Endothelial cell of umbilical vein (primary cell): ENCODE measurements at regions not wholly inside any gene's neighbourhood (a gene's known extent, or its start where the extent isn't known, plus 50 kb on each side); places are given as distances from the start of the nearest gene placed in this dataset.

Experiments used
- BruUV-seq: library from RNA; stranded (reverse); fragments of 400-500 nt; replicated peaks from 2 replicates; lab custom pipeline; 2021; lab: Mats Ljungman, UMichigan
- CTCF ChIA-PET: fragments of 300-600, 350-600 bp; sonication (Branson Sonifier 250); formaldehyde crosslinking; loops from one replicate; lab custom pipeline; 2021; ENCODE audit warnings: antibody characterized with exemption, inconsistent platforms; lab: Charles Lee
- POLR2A ChIA-PET: fragments of 300-600, 350-600 bp; sonication (Branson Sonifier 250); formaldehyde crosslinking; loops from one replicate; lab custom pipeline; 2021; ENCODE audit warnings: antibody characterized with exemption, inconsistent platforms; lab: Charles Lee
- DNase-seq: peaks from one replicate; pipeline ENCODE4 v3.0.0-alpha.2; 2011; ENCODE audit warnings: low read depth, low spot score
- FAIRE-seq: peaks from 2 replicates; lab custom pipeline; 2011; peaks lifted over from hg19 to GRCh38; lab: Jason Lieb, UNC
- H2AFZ ChIP-seq: 2 replicates; pipeline ENCODE4 v1.6.0; 2012; ENCODE audit warnings: low read depth, low read length, control low read depth, inconsistent platforms
- H3K27ac ChIP-seq: 2 replicates; pipeline ENCODE4 v1.5.1; 2011; ENCODE audit warnings: low read depth, mild to moderate bottlenecking, control low read depth, low read length, moderate library complexity; ENCODE audit not compliant: insufficient read depth
- H3K27me3 ChIP-seq, 2 experiments: 2 replicates each; pipeline versions ENCODE4 v1.6.0 to v1.6.1; 2011; ENCODE audit warnings: low read length in 2 of 2, mixed read lengths in 1 of 2; ENCODE audit not compliant: control insufficient read depth in 2 of 2, insufficient read depth in 2 of 2
- H3K36me3 ChIP-seq, 2 experiments: 2 replicates in 1 of 2; 3 replicates in 1 of 2; pipeline ENCODE4 v1.5.1; 2011; ENCODE audit warnings: low read length in 2 of 2, mild to moderate bottlenecking in 1 of 2, moderate library complexity in 1 of 2; ENCODE audit not compliant: control insufficient read depth in 2 of 2, insufficient read depth in 2 of 2; ENCODE audit errors: extremely low read depth in 1 of 2
- H3K4me1 ChIP-seq: 3 replicates; pipeline ENCODE4 v1.5.1; 2011; ENCODE audit warnings: mild to moderate bottlenecking, low read length; ENCODE audit not compliant: control insufficient read depth, insufficient read depth; ENCODE audit errors: extremely low read depth
- H3K4me2 ChIP-seq: 2 replicates; pipeline ENCODE4 v1.6.1; 2011; ENCODE audit warnings: low read length, control low read depth, mixed read lengths; ENCODE audit not compliant: insufficient read depth
- H3K4me3 ChIP-seq, 3 experiments: fragments of 200-600 bp in 1 of 3; sonication (generic), shearing (Covaris generic) in 1 of 3; replicated peaks in 1 of 3; 2 replicates each; pipeline ENCODE4 v1.5.1; 2011 to 2016; ENCODE audit warnings: control low read depth in 3 of 3, low read length in 3 of 3, mild to moderate bottlenecking in 2 of 3, inconsistent platforms in 1 of 3, low read depth in 1 of 3, moderate library complexity in 1 of 3; ENCODE audit not compliant: insufficient read depth in 1 of 3
- H3K79me2 ChIP-seq: 2 replicates; pipeline ENCODE4 v1.6.0; 2012; ENCODE audit warnings: low read length, inconsistent platforms; ENCODE audit not compliant: control insufficient read depth, insufficient read depth
- H3K9ac ChIP-seq: replicated peaks from 2 replicates; pipeline ENCODE3; 2011; ENCODE audit warnings: low read length, control low read depth; ENCODE audit not compliant: insufficient read depth; ENCODE audit errors: extremely low read depth
- H3K9me1 ChIP-seq: replicated peaks from 3 replicates; pipeline ENCODE4 v1.6.0; 2011; ENCODE audit warnings: mild to moderate bottlenecking, low read length; ENCODE audit not compliant: control insufficient read depth, insufficient read depth; ENCODE audit errors: extremely low read depth
- H3K9me3 ChIP-seq: replicated peaks from 2 replicates; pipeline ENCODE4 v1.5.1; 2012; ENCODE audit warnings: low read length, inconsistent platforms; ENCODE audit not compliant: control insufficient read depth, insufficient read depth
- H4K20me1 ChIP-seq: replicated peaks from 2 replicates; pipeline ENCODE3; 2011; ENCODE audit warnings: mild to moderate bottlenecking, low read length; ENCODE audit not compliant: control insufficient read depth, insufficient read depth; ENCODE audit errors: extremely low read depth
- EZH2 ChIP-seq: IDR thresholded peaks from 2 replicates; pipeline ENCODE4 v1.6.1; 2012; ENCODE audit warnings: borderline replicate concordance, low read depth, mild to moderate bottlenecking, moderate library complexity, low read length, inconsistent platforms; ENCODE audit not compliant: severe bottlenecking
- FOS ChIP-seq: IDR thresholded peaks from 2 replicates; pipeline ENCODE4 v1.6.1; 2011; ENCODE audit warnings: mild to moderate bottlenecking, low read length, moderate library complexity, borderline replicate concordance; ENCODE audit not compliant: insufficient read depth
- GATA2 ChIP-seq: IDR thresholded peaks from 2 replicates; pipeline ENCODE4 v1.7.0; 2011; ENCODE audit warnings: low read depth, mild to moderate bottlenecking, moderate library complexity, mixed read lengths, low read length; ENCODE audit not compliant: insufficient read length, insufficient read depth
- JUN ChIP-seq: IDR thresholded peaks from 2 replicates; pipeline ENCODE4 v1.6.1; 2011; ENCODE audit warnings: borderline replicate concordance, low read depth; ENCODE audit not compliant: insufficient read length, insufficient read depth
- MYC ChIP-seq: IDR thresholded peaks from one replicate; pipeline ENCODE4 v1.6.1; 2011; ENCODE audit warnings: mild to moderate bottlenecking, low read depth, low read length
- POLR2A ChIP-seq: IDR thresholded peaks from 2 replicates; pipeline ENCODE4 v1.6.1; 2012; ENCODE audit warnings: low read depth, mild to moderate bottlenecking, control low read depth, low read length
- POLR2AphosphoS5 ChIP-seq: IDR thresholded peaks from 2 replicates; pipeline ENCODE4 v1.6.1; 2012; ENCODE audit warnings: low read depth, mild to moderate bottlenecking, control low read depth, low read length, moderate library complexity; ENCODE audit not compliant: insufficient read depth
- dilution Hi-C: fragments of 300-500 bp; cut with MboI; formaldehyde crosslinking; loops from one replicate; pipeline ENCODE4 v1.15.0; 2019; ENCODE audit warnings: low sequenced_read_pairs; ENCODE audit not compliant: extremely low pct_ligation_motif_present
- intact Hi-C: fragments of 100-400 bp; cut with micrococcal nuclease; formaldehyde crosslinking; loops from one replicate; pipeline ENCODE4 v1.10.0; 2022
- TF ChIP-seq, protein P1 (sequence below): IDR thresholded peaks from 2 replicates; pipeline ENCODE4 v1.6.1; 2011; ENCODE audit not compliant: insufficient read depth, insufficient read length
- TF ChIP-seq, protein P2 (sequence below), 2 donors: IDR thresholded peaks; 1 replicate in 1 of 2; 2 replicates in 1 of 2; pipeline ENCODE4 v1.5.1; 2011; ENCODE audit warnings: low read length in 2 of 2, mild to moderate bottlenecking in 2 of 2, moderate library complexity in 2 of 2, control low read depth in 1 of 2, inconsistent platforms in 1 of 2, low read depth in 1 of 2; ENCODE audit not compliant: insufficient read depth in 1 of 2; ENCODE audit errors: extremely low read depth in 1 of 2

DNA sequence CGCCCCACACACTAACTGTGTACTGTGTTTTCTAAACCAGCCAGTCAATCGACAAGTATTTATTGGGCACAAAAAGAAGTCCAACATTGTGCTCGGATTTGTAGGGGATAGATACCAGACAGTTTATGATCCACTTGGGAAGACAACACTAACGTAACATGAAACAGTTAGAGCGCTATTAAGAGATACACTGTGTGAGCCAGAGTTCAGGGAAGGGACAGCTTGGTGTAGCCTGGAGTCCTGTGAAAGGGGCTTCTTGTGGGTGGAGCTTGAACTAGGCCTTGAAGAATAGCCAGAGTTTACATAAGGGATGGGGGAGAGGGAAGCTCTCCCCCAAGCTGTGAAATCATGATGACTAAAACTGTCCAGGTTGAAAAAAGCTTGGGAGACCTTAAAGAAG, 176.4 kb upstream of the TCF4 start:
- no peaks in the 10 kb centered on the region for H3K27me3 ChIP-seq
- H3K9me3 ChIP-seq: no peaks in the 10 kb centered on the region
- H3K36me3 ChIP-seq: no peaks in the 10 kb centered on the region
- intact Hi-C loops (no loop called here), dilution Hi-C loops (no loop called here)
- no peak overlapping the region for H2AFZ ChIP-seq
- no peak overlapping the region for H3K4me2 ChIP-seq
- DNase-seq (no peak), FAIRE-seq (no peak)
- H3K4me3 ChIP-seq: no peak overlapping the region
- no peaks in the 10 kb centered on the region for H3K9me1 ChIP-seq
- CTCF ChIA-PET: interaction anchor here (0.7 kb wide), 1 partner anchor 17 kb away, joined by 3 read pairs; no protein-coding TSS in a partner anchor
- TF ChIP-seq POLR2AphosphoS5: no peak
- TF ChIP-seq GATA2: no peak
- no peak for TF ChIP-seq MYC
- TF ChIP-seq EZH2: no peak
- TF ChIP-seq, protein P1, sequence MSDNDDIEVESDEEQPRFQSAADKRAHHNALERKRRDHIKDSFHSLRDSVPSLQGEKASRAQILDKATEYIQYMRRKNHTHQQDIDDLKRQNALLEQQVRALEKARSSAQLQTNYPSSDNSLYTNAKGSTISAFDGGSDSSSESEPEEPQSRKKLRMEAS: no peak
- TF ChIP-seq, protein P2, sequence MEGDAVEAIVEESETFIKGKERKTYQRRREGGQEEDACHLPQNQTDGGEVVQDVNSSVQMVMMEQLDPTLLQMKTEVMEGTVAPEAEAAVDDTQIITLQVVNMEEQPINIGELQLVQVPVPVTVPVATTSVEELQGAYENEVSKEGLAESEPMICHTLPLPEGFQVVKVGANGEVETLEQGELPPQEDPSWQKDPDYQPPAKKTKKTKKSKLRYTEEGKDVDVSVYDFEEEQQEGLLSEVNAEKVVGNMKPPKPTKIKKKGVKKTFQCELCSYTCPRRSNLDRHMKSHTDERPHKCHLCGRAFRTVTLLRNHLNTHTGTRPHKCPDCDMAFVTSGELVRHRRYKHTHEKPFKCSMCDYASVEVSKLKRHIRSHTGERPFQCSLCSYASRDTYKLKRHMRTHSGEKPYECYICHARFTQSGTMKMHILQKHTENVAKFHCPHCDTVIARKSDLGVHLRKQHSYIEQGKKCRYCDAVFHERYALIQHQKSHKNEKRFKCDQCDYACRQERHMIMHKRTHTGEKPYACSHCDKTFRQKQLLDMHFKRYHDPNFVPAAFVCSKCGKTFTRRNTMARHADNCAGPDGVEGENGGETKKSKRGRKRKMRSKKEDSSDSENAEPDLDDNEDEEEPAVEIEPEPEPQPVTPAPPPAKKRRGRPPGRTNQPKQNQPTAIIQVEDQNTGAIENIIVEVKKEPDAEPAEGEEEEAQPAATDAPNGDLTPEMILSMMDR (IDR thresholded peaks at IDR 0.05; ENCODE audit: extremely low read depth in 1 of 2, insufficient read depth in 1 of 2, low read depth in 1 of 2, low read length in 2 of 2): no peak
- no peak for TF ChIP-seq JUN
- no peak for TF ChIP-seq FOS
- no peak for TF ChIP-seq POLR2A
- H3K27ac ChIP-seq: no peak overlapping the region
- no peaks in the 10 kb centered on the region for H4K20me1 ChIP-seq
- peaks cover 20% of the 10 kb centered on the region for H3K4me1 ChIP-seq
- POLR2A ChIA-PET: no interaction called here
- no peak overlapping the region for H3K9ac ChIP-seq
- no peaks in the 10 kb centered on the region for H3K79me2 ChIP-seq
- BruUV-seq: no TSS peak
